Activated T-cell treated with anti-CD3 and anti-CD28 coated beads, Interleukin-2, amount 50 U/mL, for 4 hours (primary cell): ENCODE measurements at regions not wholly inside any gene's neighbourhood (a gene's known extent, or its start where the extent isn't known, plus 50 kb on each side); places are given as distances from the start of the nearest gene placed in this dataset.

Experiments used
- ATAC-seq, 2 donors: fragments of 200-7000 bp; cut with Tn5 transposase; one replicate each; pipeline ENCODE4 v1.10.0; 2021
- DNase-seq: peaks from one replicate; pipeline ENCODE4 v3.0.0-alpha.2; 2020
- H3K27me3 Mint-ChIP-seq: one replicate; pipeline ENCODE4 v1.8.0; 2021; ENCODE audit warnings: low read depth, mixed read lengths
- H3K36me3 Mint-ChIP-seq: one replicate; pipeline ENCODE4 v1.8.0; 2022; ENCODE audit warnings: mixed read lengths; ENCODE audit not compliant: insufficient read depth
- H3K4me1 Mint-ChIP-seq: one replicate; pipeline ENCODE4 v1.8.0; 2021; ENCODE audit warnings: low read depth, mixed read lengths
- H3K4me3 Mint-ChIP-seq: one replicate; pipeline ENCODE4 v1.8.0; 2021; ENCODE audit warnings: mild to moderate bottlenecking, moderate library complexity, mixed read lengths
- H3K9me3 Mint-ChIP-seq: one replicate; pipeline ENCODE4 v1.8.0; 2021; ENCODE audit warnings: mixed read lengths

DNA sequence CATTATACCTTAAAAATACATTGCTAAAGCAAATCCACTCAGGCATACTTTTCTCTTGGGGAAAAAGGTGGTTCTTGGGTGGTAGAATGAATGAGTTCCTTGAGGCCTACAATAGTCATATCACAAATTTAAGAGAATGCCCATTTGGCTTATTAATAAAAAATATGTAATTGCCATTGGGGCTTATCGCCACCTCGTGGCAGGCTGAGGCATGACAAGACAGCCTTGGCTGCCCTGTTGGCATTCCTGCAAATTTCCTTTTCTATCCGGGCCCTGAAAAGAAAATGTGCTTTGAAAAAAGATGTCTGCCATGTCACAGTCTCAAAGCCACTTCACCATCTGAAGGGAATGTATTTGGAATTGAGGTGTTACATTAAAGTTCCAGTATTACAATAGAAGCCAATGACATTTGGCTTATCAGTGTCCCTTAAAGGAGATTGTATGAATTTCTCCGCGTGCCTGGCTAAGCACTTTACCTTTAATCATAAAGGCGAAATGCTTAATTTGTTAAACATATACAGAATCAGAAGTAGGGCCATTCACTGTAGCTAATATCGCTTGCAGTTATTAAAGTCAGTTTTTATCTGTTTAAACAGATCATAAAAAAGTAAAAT is 188.3 kb upstream of the ZFP64 start:
- Mint-ChIP-seq H3K4me3 (no peak overlapping the region), H3K4me1 (peaks cover 24% of the 10 kb centered on the region), H3K36me3 (no peaks in the 10 kb centered on the region), H3K9me3 (peaks cover 8% of the 10 kb centered on the region), H3K27me3 (no peaks in the 10 kb centered on the region)
- ATAC-seq (no peak), DNase-seq (peak; percentile 39)

DNA sequence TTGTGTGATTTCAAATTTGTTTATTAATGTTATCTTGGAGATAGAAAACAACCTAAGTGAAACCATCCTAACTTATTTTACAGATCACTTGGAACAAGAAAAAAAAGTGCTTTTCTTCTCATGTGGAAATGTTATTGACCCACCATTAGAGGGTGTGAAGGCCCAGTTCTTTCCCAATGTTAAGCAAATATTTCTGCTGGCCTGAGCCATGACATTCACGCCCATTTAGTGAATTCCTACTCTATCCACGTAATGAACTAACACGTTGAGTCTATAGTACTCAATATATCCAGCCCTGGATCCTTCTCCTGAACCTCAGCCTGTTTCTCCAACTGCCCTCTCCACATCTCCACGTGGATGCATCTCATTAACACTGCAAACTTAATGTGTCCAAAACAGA is 180.6 kb upstream of the ZFP64 start:
- Mint-ChIP-seq H3K27me3 (peaks cover 2% of the 10 kb centered on the region), H3K4me3 (no peak overlapping the region), H3K4me1 (no peaks in the 10 kb centered on the region), H3K9me3 (peaks cover 2% of the 10 kb centered on the region), H3K36me3 (no peaks in the 10 kb centered on the region)
- DNase-seq (no peak), ATAC-seq (no peak)

DNA sequence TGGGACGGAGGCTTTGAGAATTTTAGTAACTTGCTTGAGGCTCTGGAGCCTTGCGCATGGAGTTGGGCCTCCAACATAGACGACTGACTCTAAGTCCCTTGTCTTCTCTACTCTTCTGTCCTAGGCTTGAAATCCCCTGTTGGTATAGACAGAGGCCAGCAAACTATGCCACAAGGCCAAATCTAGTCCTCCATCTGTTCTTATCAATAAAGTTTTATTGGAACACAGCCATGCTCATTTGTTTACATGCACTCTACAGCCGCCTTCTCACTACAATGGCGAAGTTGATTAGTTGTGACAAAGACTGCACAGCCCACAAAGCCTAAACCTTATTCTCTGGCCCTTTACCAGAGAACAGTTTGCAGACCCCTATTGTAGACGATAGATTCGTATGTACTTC is 174.1 kb upstream of the ZFP64 start:
- Mint-ChIP-seq H3K9me3 (peaks cover 4% of the 10 kb centered on the region), H3K27me3 (peaks cover 5% of the 10 kb centered on the region), H3K4me1 (peaks cover 5% of the 10 kb centered on the region), H3K36me3 (no peaks in the 10 kb centered on the region), H3K4me3 (no peak overlapping the region)
- no peak for DNase-seq
- ATAC-seq, result no peak

DNA sequence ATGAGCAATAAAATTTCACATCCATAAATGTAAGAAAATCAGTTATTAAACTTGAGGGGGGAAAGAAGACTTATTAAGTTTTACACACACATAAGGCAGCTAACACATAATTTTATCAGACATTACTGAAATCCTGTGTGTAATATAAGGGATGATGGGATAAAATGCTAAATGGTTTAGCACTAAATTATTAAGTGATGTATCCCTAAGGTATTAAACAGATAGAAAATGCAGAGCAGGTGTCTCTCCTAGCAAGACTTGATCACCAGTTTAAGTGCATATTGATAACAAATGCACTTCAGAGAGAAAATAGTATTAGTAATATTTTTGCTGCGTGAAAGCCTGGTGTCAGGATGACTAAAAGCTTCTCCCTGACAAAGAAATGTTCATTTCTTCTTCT is 172.8 kb upstream of the ZFP64 start:
- Mint-ChIP-seq H3K4me3 (no peak overlapping the region), H3K27me3 (peaks cover 9% of the 10 kb centered on the region), H3K36me3 (no peaks in the 10 kb centered on the region), H3K9me3 (peaks cover 4% of the 10 kb centered on the region), H3K4me1 (peaks cover 5% of the 10 kb centered on the region)
- ATAC-seq (no peak), DNase-seq (no peak)

DNA sequence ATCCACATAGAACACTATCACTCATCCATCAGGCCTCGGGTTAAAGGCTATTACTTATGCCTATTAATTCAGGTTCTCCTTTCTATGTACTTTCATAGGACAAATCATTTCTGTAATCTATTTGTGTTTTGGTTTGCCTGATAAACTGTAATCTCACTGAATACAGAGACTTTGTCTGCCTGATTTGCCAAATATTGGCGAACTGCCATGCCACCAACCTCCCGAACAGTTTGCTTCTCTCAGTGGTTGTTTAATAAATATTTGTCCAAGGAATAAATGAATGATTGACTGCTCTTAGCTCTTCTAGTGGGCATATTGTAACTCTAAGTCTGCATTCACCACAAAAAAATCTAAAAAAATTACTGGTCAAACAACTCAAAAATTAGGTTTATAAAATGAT is 170.1 kb upstream of the ZFP64 start:
- no peaks in the 10 kb centered on the region for H3K36me3 Mint-ChIP-seq
- peaks cover 7% of the 10 kb centered on the region for H3K27me3 Mint-ChIP-seq
- no peak overlapping the region for H3K4me3 Mint-ChIP-seq
- ATAC-seq (no peak), DNase-seq (no peak)
- peaks cover 5% of the 10 kb centered on the region for H3K4me1 Mint-ChIP-seq
- no peaks in the 10 kb centered on the region for H3K9me3 Mint-ChIP-seq

DNA sequence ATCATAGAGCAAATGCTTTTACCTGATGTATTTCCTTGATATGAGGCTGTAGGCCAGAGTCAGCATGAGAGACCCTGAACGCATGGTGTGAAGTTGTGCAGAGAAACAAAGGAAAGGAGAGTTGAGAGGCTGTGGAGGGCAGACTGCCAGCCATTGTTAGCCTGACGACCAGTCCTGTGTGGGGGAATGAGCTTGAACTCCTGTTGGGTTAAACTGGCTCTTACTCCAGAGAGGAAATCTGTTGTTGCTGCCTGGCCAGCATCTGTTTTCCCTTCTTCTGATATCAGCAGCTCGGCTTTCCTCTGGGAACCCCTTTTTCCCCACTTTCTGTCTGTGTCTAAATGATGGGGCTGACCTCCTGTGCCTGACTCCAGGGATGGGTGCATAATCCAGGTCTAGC is 158.2 kb upstream of the ZFP64 start:
- no peaks in the 10 kb centered on the region for H3K27me3 Mint-ChIP-seq

DNA sequence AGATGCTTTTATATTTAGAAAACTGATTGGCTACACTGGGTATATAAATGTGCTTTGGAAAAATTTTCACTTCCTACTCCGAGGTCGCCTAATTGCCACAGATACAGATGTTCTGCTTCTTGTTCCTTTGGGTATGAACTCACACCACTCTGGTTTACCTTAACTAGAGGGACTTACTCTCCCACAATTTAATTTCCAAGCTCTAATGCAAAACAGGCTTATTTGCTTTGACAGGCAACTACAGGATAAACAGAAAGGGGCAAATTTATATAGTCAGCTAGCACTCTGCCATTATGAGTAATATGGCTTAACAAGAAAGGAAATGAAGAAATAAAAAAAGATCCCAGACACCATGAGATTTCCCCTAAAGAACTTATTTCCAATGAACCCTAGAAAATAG is 156.9 kb upstream of the ZFP64 start:
- no peak for DNase-seq
- H3K9me3 Mint-ChIP-seq, result peaks cover 5% of the 10 kb centered on the region
- H3K36me3 Mint-ChIP-seq, result no peaks in the 10 kb centered on the region
- ATAC-seq, result no peak
- H3K4me1 Mint-ChIP-seq, result peaks cover 3% of the 10 kb centered on the region
- H3K4me3 Mint-ChIP-seq, result no peak overlapping the region
- no peaks in the 10 kb centered on the region for H3K27me3 Mint-ChIP-seq

More for the DNA sequence above, 158.2 kb upstream of the ZFP64 start:
- H3K36me3 Mint-ChIP-seq, result no peaks in the 10 kb centered on the region
- H3K4me1 Mint-ChIP-seq, result peaks cover 3% of the 10 kb centered on the region
- H3K9me3 Mint-ChIP-seq, result peaks cover 5% of the 10 kb centered on the region
- DNase-seq, result no peak
- no peak for ATAC-seq
- H3K4me3 Mint-ChIP-seq, result no peak overlapping the region

DNA sequence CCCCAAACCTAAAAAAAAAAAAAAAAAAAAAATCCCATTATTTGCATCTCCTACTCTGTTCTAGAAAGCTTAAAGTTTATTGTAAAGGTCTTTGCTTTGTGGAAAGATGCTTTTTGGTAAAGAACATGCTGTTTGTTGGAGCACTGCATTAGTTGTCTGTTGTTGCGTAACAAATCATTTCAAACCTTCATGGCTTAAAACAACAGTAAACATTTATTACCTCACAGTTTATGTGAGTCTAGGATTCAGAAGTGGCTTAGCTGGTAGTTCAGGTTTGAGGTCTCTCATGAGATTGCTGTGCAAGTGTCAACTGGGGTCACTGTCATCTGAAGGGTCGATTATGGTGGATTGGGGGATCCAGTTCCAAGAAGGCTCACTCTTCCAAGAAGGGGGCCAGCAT is 155.2 kb upstream of the ZFP64 start:
- peaks cover 5% of the 10 kb centered on the region for H3K4me1 Mint-ChIP-seq
- H3K4me3 Mint-ChIP-seq, result no peak overlapping the region
- no peak for DNase-seq
- no peaks in the 10 kb centered on the region for H3K36me3 Mint-ChIP-seq
- no peaks in the 10 kb centered on the region for H3K27me3 Mint-ChIP-seq
- peaks cover 5% of the 10 kb centered on the region for H3K9me3 Mint-ChIP-seq
- no peak for ATAC-seq

DNA sequence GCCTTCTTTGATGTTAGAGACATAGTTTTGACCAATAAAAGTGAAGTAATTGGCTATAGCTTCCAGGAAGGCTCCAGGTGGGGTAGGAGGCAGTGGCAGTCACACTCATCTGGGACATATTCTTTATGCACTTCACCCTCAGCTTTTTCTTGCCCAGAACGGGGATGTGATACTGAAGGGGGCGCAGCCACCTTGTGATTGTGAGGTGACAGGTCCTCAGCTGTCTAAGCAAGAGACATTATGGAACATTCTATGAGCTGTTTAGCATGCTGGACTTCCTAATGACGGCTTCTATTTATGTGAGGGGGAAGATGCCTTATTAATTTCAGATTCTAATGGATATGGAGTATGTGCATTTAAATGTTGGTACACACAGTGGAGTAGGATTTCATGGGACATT is 151.3 kb upstream of the ZFP64 start:
- ATAC-seq, result no peak
- Mint-ChIP-seq H3K9me3 (no peaks in the 10 kb centered on the region), H3K27me3 (no peaks in the 10 kb centered on the region), H3K4me1 (peaks cover 2% of the 10 kb centered on the region), H3K4me3 (no peak overlapping the region), H3K36me3 (no peaks in the 10 kb centered on the region)
- no peak for DNase-seq

DNA sequence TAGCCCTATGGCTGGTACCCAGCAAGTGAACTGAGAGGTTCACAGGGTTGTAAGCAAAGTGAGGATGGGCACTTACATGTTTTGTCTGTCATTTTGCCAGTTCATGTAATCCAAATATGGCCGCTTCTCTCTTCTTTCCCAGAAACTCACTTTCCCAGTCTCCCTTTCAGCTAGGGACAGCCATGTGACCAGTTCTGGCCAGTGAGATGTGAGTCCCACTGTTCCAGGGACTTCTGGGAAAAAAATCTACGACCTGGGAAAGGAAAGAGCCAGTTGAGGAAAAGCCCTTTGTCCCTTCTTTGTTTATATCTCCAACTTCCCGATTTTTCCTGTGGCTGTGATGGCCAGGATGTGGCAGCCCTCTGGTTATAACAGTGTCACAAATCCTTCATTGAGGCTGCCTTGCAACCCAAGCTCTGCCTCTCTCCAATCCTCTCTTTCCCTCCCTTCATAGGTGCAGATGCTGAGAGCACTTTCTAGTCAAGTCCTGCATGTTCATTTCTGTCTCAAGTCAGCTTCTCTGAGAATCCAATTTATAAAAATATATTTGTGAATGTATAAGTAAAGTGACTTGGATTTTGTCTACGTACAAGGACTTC is 148.6 kb upstream of the ZFP64 start:
- Mint-ChIP-seq H3K9me3 (no peaks in the 10 kb centered on the region), H3K4me3 (no peak overlapping the region), H3K4me1 (peaks cover 2% of the 10 kb centered on the region), H3K36me3 (no peaks in the 10 kb centered on the region), H3K27me3 (no peaks in the 10 kb centered on the region)
- DNase-seq (no peak), ATAC-seq (no peak)

DNA sequence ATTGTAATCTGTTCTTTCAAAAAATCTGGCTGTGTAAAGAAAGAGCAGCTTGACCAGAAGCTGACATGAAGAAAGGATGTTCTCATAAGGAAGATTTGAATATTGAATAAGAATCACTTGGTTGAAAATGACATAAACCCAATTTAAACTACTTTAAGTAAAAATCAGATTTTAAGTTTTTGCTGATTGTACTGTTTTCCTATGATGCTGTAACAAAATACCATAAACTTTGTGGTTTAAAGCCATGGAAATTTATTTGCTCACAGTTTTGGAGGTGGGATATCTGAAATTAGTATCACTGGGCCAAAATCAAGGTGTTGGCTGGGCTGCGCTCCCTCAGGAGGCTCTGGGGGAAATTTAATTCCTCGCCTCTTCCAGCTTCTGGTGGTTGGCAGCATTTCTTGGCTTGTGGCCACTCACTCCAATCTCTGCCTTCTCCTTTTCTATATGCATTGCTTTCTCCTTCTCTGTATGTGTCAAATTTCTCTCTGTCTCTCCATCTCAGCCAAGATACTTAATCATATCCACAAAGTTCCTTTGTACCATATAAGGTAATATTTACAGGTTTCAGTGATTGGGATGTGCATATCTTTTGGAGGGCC is 141.2 kb upstream of the ZFP64 start:
- ATAC-seq, result no peak

DNA sequence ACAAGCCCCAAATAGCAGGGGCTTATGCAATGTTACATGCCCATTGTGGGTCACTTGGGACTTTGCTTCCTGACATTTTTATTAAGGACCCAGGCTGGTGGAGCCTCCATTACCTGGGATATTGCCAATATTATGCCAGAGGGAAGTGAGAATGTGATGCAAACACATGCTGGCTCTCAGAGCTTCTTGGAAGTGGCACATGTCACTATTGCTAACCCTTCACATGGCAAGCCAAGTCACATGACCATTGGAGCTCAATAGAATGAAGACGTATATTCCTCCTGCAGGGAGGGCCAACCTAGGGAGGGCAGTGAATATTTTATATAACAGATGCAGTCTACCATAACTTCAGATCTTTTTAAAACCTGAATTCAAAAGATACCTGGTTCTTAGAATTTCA is 140.7 kb upstream of the ZFP64 start:
- DNase-seq, result no peak
- Mint-ChIP-seq H3K9me3 (no peaks in the 10 kb centered on the region), H3K36me3 (no peaks in the 10 kb centered on the region), H3K27me3 (no peaks in the 10 kb centered on the region), H3K4me1 (no peaks in the 10 kb centered on the region), H3K4me3 (no peak overlapping the region)
- no peak for ATAC-seq

More for the DNA sequence above, 141.2 kb upstream of the ZFP64 start:
- Mint-ChIP-seq H3K4me1 (no peaks in the 10 kb centered on the region), H3K9me3 (no peaks in the 10 kb centered on the region), H3K36me3 (no peaks in the 10 kb centered on the region), H3K4me3 (no peak overlapping the region), H3K27me3 (no peaks in the 10 kb centered on the region)
- DNase-seq, result no peak

DNA sequence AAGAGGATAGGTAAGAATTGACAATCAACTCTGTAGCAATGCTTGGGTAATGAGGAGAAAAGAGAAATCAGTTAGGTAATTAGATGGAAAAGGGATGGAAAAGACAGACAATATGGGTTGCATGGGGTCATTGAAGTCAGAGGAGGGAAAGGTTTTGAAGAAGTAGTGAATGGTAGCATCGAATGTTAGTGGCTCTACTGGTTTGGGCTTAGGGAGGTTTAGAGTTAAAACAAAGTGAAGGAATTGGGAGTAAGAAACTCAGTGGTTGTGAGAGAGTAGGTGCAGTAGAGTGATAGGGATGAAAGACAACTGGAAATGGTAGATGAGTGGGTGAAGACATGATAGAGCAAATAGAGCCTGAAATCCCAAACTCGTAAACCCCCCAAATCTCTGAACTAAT is 140.1 kb upstream of the ZFP64 start:
- Mint-ChIP-seq H3K4me3 (no peak overlapping the region), H3K4me1 (no peaks in the 10 kb centered on the region), H3K27me3 (no peaks in the 10 kb centered on the region), H3K9me3 (no peaks in the 10 kb centered on the region), H3K36me3 (no peaks in the 10 kb centered on the region)
- ATAC-seq (no peak), DNase-seq (no peak)

DNA sequence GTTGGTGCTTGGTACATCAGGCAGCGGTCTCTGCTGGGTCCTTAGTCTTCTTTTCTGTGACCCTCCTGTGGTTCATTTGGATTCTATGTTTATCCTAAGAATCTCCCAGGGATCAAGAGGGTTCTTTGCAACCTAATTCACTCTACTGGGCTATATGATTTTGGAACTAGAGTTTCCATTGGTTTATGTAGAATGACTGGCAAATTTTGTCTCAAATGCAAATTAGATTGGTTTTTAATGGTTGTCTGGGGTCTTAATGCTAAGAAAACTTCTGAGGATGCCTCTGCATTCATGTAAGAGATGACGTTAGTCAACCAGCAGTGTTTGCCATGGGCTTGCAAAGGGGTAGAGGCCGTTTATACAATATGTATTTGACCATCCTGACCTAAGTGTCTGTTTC is 129.8 kb upstream of the ZFP64 start:
- ATAC-seq, result no peak
- H3K36me3 Mint-ChIP-seq, result no peaks in the 10 kb centered on the region
- no peak overlapping the region for H3K4me3 Mint-ChIP-seq

DNA sequence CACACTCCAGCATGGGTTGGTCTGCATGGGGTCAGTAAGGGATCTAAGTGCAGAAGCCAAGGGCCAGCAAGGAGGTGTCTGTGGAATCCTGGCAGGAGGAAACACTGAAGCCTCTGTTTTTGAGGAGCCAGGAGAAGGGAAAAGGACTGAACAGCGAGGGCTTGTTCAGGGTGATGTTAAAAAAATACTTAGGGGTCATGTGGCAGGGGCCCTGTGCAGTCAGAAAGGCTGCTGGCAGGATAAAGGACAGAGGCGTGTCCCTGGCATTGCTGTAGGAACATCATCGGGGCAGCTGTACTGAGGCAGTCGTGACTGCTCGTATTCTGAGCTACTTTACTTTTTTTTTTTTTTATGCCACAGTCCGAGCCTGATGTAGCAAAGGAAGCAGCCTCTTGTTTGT is 127.1 kb upstream of the ZFP64 start:
- H3K27me3 Mint-ChIP-seq, result no peaks in the 10 kb centered on the region
- peaks cover 2% of the 10 kb centered on the region for H3K36me3 Mint-ChIP-seq
- no peak overlapping the region for H3K4me3 Mint-ChIP-seq
- H3K4me1 Mint-ChIP-seq, result peaks cover 6% of the 10 kb centered on the region
- H3K9me3 Mint-ChIP-seq, result no peaks in the 10 kb centered on the region
- no peak for ATAC-seq
- DNase-seq, result no peak

More for the DNA sequence above, 129.8 kb upstream of the ZFP64 start:
- Mint-ChIP-seq H3K27me3 (peaks cover 2% of the 10 kb centered on the region), H3K9me3 (no peaks in the 10 kb centered on the region), H3K4me1 (no peaks in the 10 kb centered on the region)
- DNase-seq, result no peak
